Esophagus squamous epithelium (tissue), 4 donors: ENCODE measurements at regions not wholly inside any gene's neighbourhood (a gene's known extent, or its start where the extent isn't known, plus 50 kb on each side); places are given as distances from the start of the nearest gene placed in this dataset.

Source experiments
- POLR2A ChIP-seq, 4 donors: fragments of 450-650 bp; IDR thresholded peaks; one replicate each; pipeline ENCODE4 v1.6.1; 2017; ENCODE audit warnings: antibody characterized with exemption in 4 of 4, mild to moderate bottlenecking in 4 of 4, moderate library complexity in 3 of 4
- TF ChIP-seq, protein P1 (sequence below), 6 experiments: fragments of 450-650 bp in 4 of 6; fragments of 200-600 bp in 2 of 6; sonication (generic) in 2 of 6; IDR thresholded peaks; one replicate each; pipeline ENCODE4 v1.5.1; 2016 to 2019; ENCODE audit warnings: antibody characterized with exemption in 6 of 6, mild to moderate bottlenecking in 4 of 6, moderate library complexity in 4 of 6

DNA sequence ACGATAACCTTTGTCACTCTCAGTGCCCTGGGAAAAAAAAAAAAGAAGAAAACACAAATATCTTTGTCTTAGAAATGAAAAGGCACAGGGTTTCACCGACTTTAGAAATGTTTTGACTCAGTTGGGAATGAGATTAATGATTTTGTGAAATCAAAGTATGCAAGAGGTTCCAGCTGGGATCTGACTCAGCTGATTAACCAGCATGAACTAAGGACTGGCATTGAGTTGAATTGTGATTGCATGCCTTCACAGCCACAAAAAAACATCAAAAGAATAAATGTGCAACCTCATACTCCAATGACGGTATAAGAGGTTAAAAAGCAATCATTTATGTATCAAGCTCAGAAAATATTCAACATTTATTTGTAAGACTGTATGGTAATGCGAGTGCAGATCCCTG is 566.6 kb upstream of the DSEL start:
- TF ChIP-seq, protein P1, sequence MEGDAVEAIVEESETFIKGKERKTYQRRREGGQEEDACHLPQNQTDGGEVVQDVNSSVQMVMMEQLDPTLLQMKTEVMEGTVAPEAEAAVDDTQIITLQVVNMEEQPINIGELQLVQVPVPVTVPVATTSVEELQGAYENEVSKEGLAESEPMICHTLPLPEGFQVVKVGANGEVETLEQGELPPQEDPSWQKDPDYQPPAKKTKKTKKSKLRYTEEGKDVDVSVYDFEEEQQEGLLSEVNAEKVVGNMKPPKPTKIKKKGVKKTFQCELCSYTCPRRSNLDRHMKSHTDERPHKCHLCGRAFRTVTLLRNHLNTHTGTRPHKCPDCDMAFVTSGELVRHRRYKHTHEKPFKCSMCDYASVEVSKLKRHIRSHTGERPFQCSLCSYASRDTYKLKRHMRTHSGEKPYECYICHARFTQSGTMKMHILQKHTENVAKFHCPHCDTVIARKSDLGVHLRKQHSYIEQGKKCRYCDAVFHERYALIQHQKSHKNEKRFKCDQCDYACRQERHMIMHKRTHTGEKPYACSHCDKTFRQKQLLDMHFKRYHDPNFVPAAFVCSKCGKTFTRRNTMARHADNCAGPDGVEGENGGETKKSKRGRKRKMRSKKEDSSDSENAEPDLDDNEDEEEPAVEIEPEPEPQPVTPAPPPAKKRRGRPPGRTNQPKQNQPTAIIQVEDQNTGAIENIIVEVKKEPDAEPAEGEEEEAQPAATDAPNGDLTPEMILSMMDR (IDR thresholded peaks at IDR 0.05), result no peak
- no peak for TF ChIP-seq POLR2A (IDR thresholded peaks at IDR 0.05)
